ENCODE measurements at regions not wholly inside any gene's neighbourhood (a gene's known extent, or its start where the extent isn't known, plus 50 kb on each side); places are given as distances from the start of the nearest gene placed in this dataset.

DNA sequence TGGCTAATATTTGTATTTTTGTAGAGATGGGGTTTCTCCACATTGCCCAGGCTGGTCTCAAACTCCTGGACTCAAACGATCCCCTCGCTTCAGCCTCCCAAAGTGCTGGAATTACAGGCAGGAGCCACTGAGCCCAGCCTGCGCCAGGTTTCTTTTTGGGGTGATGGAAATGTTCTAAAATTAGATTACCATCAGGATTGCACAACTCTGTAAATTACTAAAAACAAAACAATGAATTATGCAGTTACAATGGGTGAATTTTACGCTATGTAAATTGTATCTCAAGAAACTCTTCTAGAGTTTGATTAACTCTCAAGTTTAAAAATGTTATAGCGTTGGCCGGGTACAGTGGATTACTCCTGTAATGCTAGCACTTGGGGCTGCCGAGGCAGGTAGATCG lies 118.9 kb upstream of the TBL1X start:
- no peak for DNase-seq (ENCODE audit: low read depth)
- no peak overlapping the region for H3K4me3 ChIP-seq (ENCODE audit: low read depth, low read length)
- no peak for TF ChIP-seq CTCF (IDR thresholded peaks at IDR 0.05; ENCODE audit: insufficient read depth, low read length)

GRCh38 chrX:9349572-9350494 lies 115.0 kb upstream of the TBL1X start:
- peak; percentile 52 for DNase-seq (ENCODE audit: low read depth)
- no peak overlapping the region for H3K4me3 ChIP-seq (ENCODE audit: low read depth, low read length)
- no peak for TF ChIP-seq CTCF (IDR thresholded peaks at IDR 0.05; ENCODE audit: insufficient read depth, low read length)

GRCh38 chrX:9351126-9351525 lies 113.7 kb upstream of the TBL1X start:
- no peak for DNase-seq (ENCODE audit: low read depth)
- no peak overlapping the region for H3K4me3 ChIP-seq (ENCODE audit: low read depth, low read length)
- no peak for TF ChIP-seq CTCF (IDR thresholded peaks at IDR 0.05; ENCODE audit: insufficient read depth, low read length)

- no peak for DNase-seq (ENCODE audit: low read depth)
- H3K4me3 ChIP-seq (ENCODE audit: low read depth, low read length) = no peak overlapping the region
- no peak for TF ChIP-seq CTCF (IDR thresholded peaks at IDR 0.05; ENCODE audit: insufficient read depth, low read length)
These were observed 112.6 kb upstream of the TBL1X start for GRCh38 chrX:9352243-9352642.

DNA sequence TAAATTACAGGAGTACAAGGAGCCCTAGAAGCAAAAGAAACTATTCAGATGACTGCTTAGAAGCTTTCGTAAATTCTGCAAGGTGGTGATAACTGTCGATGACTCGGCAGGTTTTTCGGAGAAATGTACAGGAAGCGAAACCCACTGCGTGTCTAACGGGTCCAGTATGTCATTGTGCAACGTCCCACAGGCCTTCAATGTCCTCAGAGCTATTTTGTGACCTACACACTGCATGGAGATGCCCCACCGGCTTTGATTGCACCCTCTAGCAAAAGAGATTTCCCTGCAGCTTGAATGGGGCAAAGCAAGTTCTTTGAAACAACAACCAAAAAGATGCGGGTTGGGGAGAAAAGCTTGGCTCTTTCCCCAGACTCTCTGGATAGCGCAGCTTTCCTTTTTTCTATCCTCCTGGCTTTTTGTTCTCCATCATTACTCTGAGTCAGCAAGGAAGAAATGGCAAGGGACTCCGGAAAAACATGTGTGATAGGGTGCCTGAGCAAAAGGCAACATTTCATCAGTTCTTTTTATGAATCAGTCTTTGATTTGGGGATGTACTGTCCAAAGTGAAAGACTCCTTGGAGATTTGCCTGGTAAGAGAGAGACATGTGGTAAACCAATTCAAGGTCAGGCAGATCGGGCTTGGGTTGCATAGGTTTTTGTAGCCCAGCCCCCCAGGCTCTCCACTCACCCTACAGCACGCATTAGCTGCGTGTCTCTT lies 112.0 kb upstream of the TBL1X start:
- no peak for TF ChIP-seq CTCF (IDR thresholded peaks at IDR 0.05; ENCODE audit: insufficient read depth, low read length)
- DNase-seq (ENCODE audit: low read depth) = peak; percentile 84
- H3K4me3 ChIP-seq (ENCODE audit: low read depth, low read length) = peak overlapping the region; percentile 28

DNA sequence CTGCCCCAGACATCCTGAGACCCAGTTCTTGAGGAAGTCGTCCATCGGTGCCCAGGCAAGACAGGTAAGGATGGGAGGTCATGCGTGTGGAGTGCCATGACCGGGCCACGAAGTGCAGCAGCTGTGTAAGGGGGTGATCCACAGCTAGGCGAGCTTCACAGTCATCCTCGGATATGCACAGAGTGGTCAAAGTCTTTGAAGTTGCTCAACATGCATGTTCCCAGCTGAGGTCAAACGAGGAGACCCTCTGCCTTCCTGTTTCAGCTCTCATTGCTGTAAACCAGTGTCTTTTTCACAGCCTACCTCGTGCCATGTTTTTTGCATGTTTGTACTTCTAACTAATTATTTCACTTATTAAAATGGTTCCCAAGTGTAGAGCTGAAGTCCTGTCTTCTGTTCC lies 109.9 kb upstream of the TBL1X start:
- no peak for TF ChIP-seq CTCF (IDR thresholded peaks at IDR 0.05; ENCODE audit: insufficient read depth, low read length)

More for the DNA sequence above, 109.9 kb upstream of the TBL1X start:
- no peak for DNase-seq (ENCODE audit: low read depth)
- no peak overlapping the region for H3K4me3 ChIP-seq (ENCODE audit: low read depth, low read length)
